ENCODE measurements at regions not wholly inside any gene's neighbourhood (a gene's known extent, or its start where the extent isn't known, plus 50 kb on each side); places are given as distances from the start of the nearest gene placed in this dataset.

DNA sequence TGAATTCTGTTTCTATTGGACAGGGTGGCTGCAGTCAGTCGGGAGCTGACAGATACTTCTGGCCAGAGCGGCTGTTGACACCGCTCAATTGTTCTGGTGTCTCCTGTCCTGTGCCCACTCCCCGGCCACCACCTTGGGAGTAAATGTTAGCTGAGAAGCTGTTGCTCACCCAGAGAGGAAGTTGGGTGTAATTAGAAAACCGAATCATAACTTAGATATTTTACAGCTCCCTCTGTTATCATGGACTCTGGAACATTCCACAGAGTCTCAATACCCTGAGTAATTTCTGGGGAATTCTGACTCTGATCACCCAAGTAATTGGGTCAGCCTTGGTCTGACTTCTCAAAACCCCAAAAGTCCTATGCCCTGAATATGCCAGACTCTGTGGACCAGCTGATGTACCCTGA is 58.3 kb upstream of the RFLNA start:
- TF ChIP-seq EZH2 (IDR thresholded peaks at IDR 0.05) (no peak), POLR2AphosphoS5 (IDR thresholded peaks at IDR 0.05; ENCODE audit: borderline replicate concordance, low read depth, low read length) (no peak)
